LNCaP clone FGC (cell line): ENCODE measurements at regions not wholly inside any gene's neighbourhood (a gene's known extent, or its start where the extent isn't known, plus 50 kb on each side); places are given as distances from the start of the nearest gene placed in this dataset.

Source experiments
- DNase-seq: peaks from one replicate; pipeline ENCODE4 v3.0.0-alpha.2; 2011; ENCODE audit warnings: low read depth
- H3K4me3 ChIP-seq: 2 replicates; pipeline ENCODE4 v1.5.1; 2011; ENCODE audit warnings: mild to moderate bottlenecking, low read depth, low read length, control low read depth
- CTCF ChIP-seq: IDR thresholded peaks from 2 replicates; pipeline ENCODE4 v1.5.1; 2012; ENCODE audit warnings: mild to moderate bottlenecking; ENCODE audit not compliant: control insufficient read depth, insufficient read depth; ENCODE audit errors: extremely low read depth

- TF ChIP-seq CTCF = no peak
- no peak for DNase-seq
- no peak overlapping the region for H3K4me3 ChIP-seq
These were observed 1064.5 kb upstream of the DDX18 start for GRCh38 chr2:116749994-116750393.

- no peak for TF ChIP-seq CTCF
- no peak overlapping the region for H3K4me3 ChIP-seq
These were observed 1060.0 kb upstream of the DDX18 start for GRCh38 chr2:116754381-116755101.

GRCh38 chr2:116761864-116762263 lies 1052.6 kb upstream of the DDX18 start:
- no peak for TF ChIP-seq CTCF
- no peak for DNase-seq
- H3K4me3 ChIP-seq = no peak overlapping the region

More at GRCh38 chr2:116754381-116755101, 1060.0 kb upstream of the DDX18 start:
- DNase-seq = no peak

- H3K4me3 ChIP-seq = no peak overlapping the region
- DNase-seq = no peak
- no peak for TF ChIP-seq CTCF
These were observed 1045.0 kb upstream of the DDX18 start for GRCh38 chr2:116769514-116769913.

GRCh38 chr2:116776556-116776955 lies 1037.9 kb upstream of the DDX18 start:
- no peak for DNase-seq
- TF ChIP-seq CTCF = no peak
- H3K4me3 ChIP-seq = no peak overlapping the region

GRCh38 chr2:116787848-116788247 lies 1026.6 kb upstream of the DDX18 start:
- no peak overlapping the region for H3K4me3 ChIP-seq
- no peak for DNase-seq
- TF ChIP-seq CTCF = no peak

- no peak overlapping the region for H3K4me3 ChIP-seq
- DNase-seq = no peak
- no peak for TF ChIP-seq CTCF
These were observed 1011.8 kb upstream of the DDX18 start for GRCh38 chr2:116802671-116803070.
